Calu3 (cell line): ENCODE measurements at regions not wholly inside any gene's neighbourhood (a gene's known extent, or its start where the extent isn't known, plus 50 kb on each side); places are given as distances from the start of the nearest gene placed in this dataset.

Experiments used
- BruUV-seq: library from RNA; stranded (reverse); fragments of 400-500 nt; replicated peaks from 2 replicates; lab custom pipeline; 2021; lab: Mats Ljungman, UMichigan
- CTCF ChIA-PET: fragments of 300-600 bp; sonication (Branson Sonifier 250); formaldehyde crosslinking; loops from one replicate; lab custom pipeline; 2022; ENCODE audit warnings: antibody characterized with exemption; lab: Charles Lee
- DNase-seq: peaks from one replicate; pipeline ENCODE4 v3.0.0; 2022
- H3K27ac Mint-ChIP-seq: one replicate; pipeline ENCODE4 v1.8.0; 2022; ENCODE audit warnings: mixed read lengths; ENCODE audit not compliant: unreplicated experiment
- H3K27me3 Mint-ChIP-seq: one replicate; pipeline ENCODE4 v1.8.0; 2022; ENCODE audit warnings: mixed read lengths; ENCODE audit not compliant: unreplicated experiment
- H3K36me3 Mint-ChIP-seq: one replicate; pipeline ENCODE4 v1.8.0; 2022; ENCODE audit warnings: mild to moderate bottlenecking, moderate library complexity, mixed read lengths; ENCODE audit not compliant: insufficient read depth, unreplicated experiment
- H3K4me1 Mint-ChIP-seq: one replicate; pipeline ENCODE4 v1.8.0; 2022; ENCODE audit warnings: mild to moderate bottlenecking, low read depth, mixed read lengths; ENCODE audit not compliant: unreplicated experiment
- H3K4me3 Mint-ChIP-seq: one replicate; pipeline ENCODE4 v1.8.0; 2022; ENCODE audit warnings: mild to moderate bottlenecking, low read depth, moderate library complexity, mixed read lengths; ENCODE audit not compliant: unreplicated experiment
- H3K9me3 Mint-ChIP-seq: one replicate; pipeline ENCODE4 v1.8.0; 2022; ENCODE audit warnings: low read depth, mixed read lengths; ENCODE audit not compliant: unreplicated experiment
- CTCF ChIP-seq: fragments of 200-600 bp; IDR thresholded peaks from one replicate; pipeline ENCODE4 v1.8.0; 2022; ENCODE audit warnings: antibody characterized with exemption; ENCODE audit not compliant: unreplicated experiment
- intact Hi-C: fragments of 100-400 bp; cut with micrococcal nuclease; formaldehyde crosslinking; loops from one replicate; pipeline ENCODE4 v1.10.0; 2022; ENCODE audit not compliant: unreplicated experiment

GRCh38 chr5:93925321-93925720, 183.9 kb upstream of the POU5F2 start:
- H3K4me3 Mint-ChIP-seq: no peak overlapping the region
- no TSS peak for BruUV-seq
- TF ChIP-seq CTCF: no peak
- no peak for DNase-seq
- H3K27me3 Mint-ChIP-seq: no peaks in the 10 kb centered on the region
- no peaks in the 10 kb centered on the region for H3K9me3 Mint-ChIP-seq
- no peaks in the 10 kb centered on the region for H3K36me3 Mint-ChIP-seq
- no peak overlapping the region for H3K27ac Mint-ChIP-seq
- intact Hi-C loops: no loop called here
- no peaks in the 10 kb centered on the region for H3K4me1 Mint-ChIP-seq
- CTCF ChIA-PET: no interaction called here

GRCh38 chr5:93924628-93925027, 183.2 kb upstream of the POU5F2 start:
- no peak for DNase-seq
- Mint-ChIP-seq H3K36me3 (no peaks in the 10 kb centered on the region), H3K4me3 (no peak overlapping the region), H3K9me3 (no peaks in the 10 kb centered on the region), H3K27ac (no peak overlapping the region), H3K27me3 (no peaks in the 10 kb centered on the region), H3K4me1 (no peaks in the 10 kb centered on the region)
- CTCF ChIA-PET: no interaction called here
- TF ChIP-seq CTCF: no peak
- no TSS peak for BruUV-seq
- intact Hi-C loops: no loop called here

GRCh38 chr5:93922551-93922950, 181.2 kb upstream of the POU5F2 start:
- no peaks in the 10 kb centered on the region for H3K4me1 Mint-ChIP-seq
- CTCF ChIA-PET: no interaction called here
- intact Hi-C loops: no loop called here
- H3K4me3 Mint-ChIP-seq: no peak overlapping the region
- no peak overlapping the region for H3K27ac Mint-ChIP-seq
- H3K27me3 Mint-ChIP-seq: no peaks in the 10 kb centered on the region
- no peak for TF ChIP-seq CTCF
- no peaks in the 10 kb centered on the region for H3K36me3 Mint-ChIP-seq
- no TSS peak for BruUV-seq
- no peak for DNase-seq
- H3K9me3 Mint-ChIP-seq: no peaks in the 10 kb centered on the region

GRCh38 chr5:93921001-93921400, 179.6 kb upstream of the POU5F2 start:
- Mint-ChIP-seq H3K27ac (no peak overlapping the region), H3K4me3 (no peak overlapping the region), H3K36me3 (no peaks in the 10 kb centered on the region), H3K27me3 (no peaks in the 10 kb centered on the region), H3K9me3 (no peaks in the 10 kb centered on the region), H3K4me1 (no peaks in the 10 kb centered on the region)
- DNase-seq: no peak
- intact Hi-C loops: no loop called here
- CTCF ChIA-PET: no interaction called here
- no peak for TF ChIP-seq CTCF
- BruUV-seq: no TSS peak
